ENCODE measurements at regions not wholly inside any gene's neighbourhood (a gene's known extent, or its start where the extent isn't known, plus 50 kb on each side); places are given as distances from the start of the nearest gene placed in this dataset.
A peak's percentile ranks its signal among the peaks of the same experiment; 100 is the strongest.

GRCh38 chr15:98025237-98025636 lies 64.7 kb downstream of the ARRDC4 start:
- peak; percentile 13 for DNase-seq

GRCh38 chr15:98034731-98035130 lies 74.2 kb downstream of the ARRDC4 start:
- no peak for DNase-seq

- no peak for DNase-seq
These were observed 74.6 kb downstream of the ARRDC4 start for GRCh38 chr15:98035134-98035533.

GRCh38 chr15:98035577-98036010 lies 75.1 kb downstream of the ARRDC4 start:
- DNase-seq: no peak

GRCh38 chr15:98039596-98039995 lies 79.1 kb downstream of the ARRDC4 start:
- no peak for DNase-seq

- no peak for DNase-seq
These were observed 79.6 kb downstream of the ARRDC4 start for GRCh38 chr15:98040146-98040545.

- DNase-seq: no peak
These were observed 82.9 kb downstream of the ARRDC4 start for GRCh38 chr15:98043160-98044014.

GRCh38 chr15:98051734-98052133 lies 91.2 kb downstream of the ARRDC4 start:
- DNase-seq: no peak

- no peak for DNase-seq
These were observed 97.0 kb downstream of the ARRDC4 start for GRCh38 chr15:98057453-98057852.

GRCh38 chr15:98062869-98063268 lies 102.4 kb downstream of the ARRDC4 start:
- no peak for DNase-seq

GRCh38 chr15:98063315-98063714 lies 102.8 kb downstream of the ARRDC4 start:
- peak; percentile 38 for DNase-seq

GRCh38 chr15:98063871-98064270 lies 103.4 kb downstream of the ARRDC4 start:
- no peak for DNase-seq

- peak; percentile 46 for DNase-seq
These were observed 106.8 kb downstream of the ARRDC4 start for GRCh38 chr15:98067339-98067738.

- peak; percentile 21 for DNase-seq
These were observed 108.8 kb downstream of the ARRDC4 start for GRCh38 chr15:98069256-98069655.

- DNase-seq: peak; percentile 73
These were observed 109.6 kb downstream of the ARRDC4 start for GRCh38 chr15:98070137-98070536.

- peak; percentile 43 for DNase-seq
These were observed 111.3 kb downstream of the ARRDC4 start for GRCh38 chr15:98071786-98072185.

- no peak for DNase-seq
These were observed 114.9 kb downstream of the ARRDC4 start for GRCh38 chr15:98075441-98075840.

GRCh38 chr15:98076021-98076816 lies 115.7 kb downstream of the ARRDC4 start:
- DNase-seq: peak; percentile 14

- peak; percentile 21 for DNase-seq
These were observed 116.7 kb downstream of the ARRDC4 start for GRCh38 chr15:98077186-98077585.

- DNase-seq: no peak
These were observed 120.3 kb downstream of the ARRDC4 start for GRCh38 chr15:98080791-98081190.

- no peak for DNase-seq
These were observed 122.9 kb downstream of the ARRDC4 start for GRCh38 chr15:98083203-98083910.

GRCh38 chr15:98085003-98085639 lies 124.6 kb downstream of the ARRDC4 start:
- DNase-seq: peak; percentile 64

Data from fibroblast of skin of scalp (primary cell).